Transverse colon (tissue), 4 donors: ENCODE measurements at regions not wholly inside any gene's neighbourhood (a gene's known extent, or its start where the extent isn't known, plus 50 kb on each side); places are given as distances from the start of the nearest gene placed in this dataset.

ENCODE experiments used
- EP300 ChIP-seq: sonication (generic); formaldehyde crosslinking; IDR thresholded peaks from one replicate; pipeline ENCODE4 v1.6.1; 2017; ENCODE audit warnings: antibody characterized with exemption, low read depth
- POLR2A ChIP-seq: fragments of 450-650 bp; IDR thresholded peaks from one replicate; pipeline ENCODE4 v1.6.1; 2016; ENCODE audit warnings: antibody characterized with exemption, mild to moderate bottlenecking, moderate library complexity
- POLR2AphosphoS5 ChIP-seq, 3 donors: sonication (generic); formaldehyde crosslinking; IDR thresholded peaks; one replicate each; pipeline ENCODE4 v1.6.1; 2016; ENCODE audit warnings: antibody characterized with exemption in 3 of 3
- TF ChIP-seq, protein P1 (sequence below), 5 experiments: fragments of 200-600 bp in 3 of 5; fragments of 450-650 bp in 2 of 5; sonication (generic) in 3 of 5; IDR thresholded peaks; 1 replicate in 2 of 5; 2 replicates in 3 of 5; pipeline ENCODE4 v1.5.1; 2016 to 2017; ENCODE audit warnings: antibody characterized with exemption in 5 of 5, inconsistent platforms in 3 of 5, mild to moderate bottlenecking in 2 of 5, moderate library complexity in 1 of 5

DNA sequence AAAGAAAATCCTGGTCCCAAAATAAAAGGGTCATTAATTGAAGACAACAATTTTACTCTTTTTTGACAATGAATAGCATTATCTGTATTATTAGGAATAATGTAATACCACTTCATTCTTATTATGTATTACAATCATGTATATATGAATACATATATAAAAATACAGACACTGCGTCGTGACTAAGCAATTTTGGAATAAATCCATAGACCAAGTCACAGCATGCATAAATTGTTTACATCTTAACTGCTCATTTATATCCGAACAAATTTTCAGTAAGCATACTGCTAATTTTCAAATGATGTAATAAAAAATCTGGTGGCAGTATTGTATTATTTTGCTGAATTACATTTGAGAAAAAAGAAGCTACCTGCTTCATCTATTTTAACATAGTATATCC lies 321.6 kb upstream of the PITX2 start:
- TF ChIP-seq POLR2A: no peak
- TF ChIP-seq, protein P1, sequence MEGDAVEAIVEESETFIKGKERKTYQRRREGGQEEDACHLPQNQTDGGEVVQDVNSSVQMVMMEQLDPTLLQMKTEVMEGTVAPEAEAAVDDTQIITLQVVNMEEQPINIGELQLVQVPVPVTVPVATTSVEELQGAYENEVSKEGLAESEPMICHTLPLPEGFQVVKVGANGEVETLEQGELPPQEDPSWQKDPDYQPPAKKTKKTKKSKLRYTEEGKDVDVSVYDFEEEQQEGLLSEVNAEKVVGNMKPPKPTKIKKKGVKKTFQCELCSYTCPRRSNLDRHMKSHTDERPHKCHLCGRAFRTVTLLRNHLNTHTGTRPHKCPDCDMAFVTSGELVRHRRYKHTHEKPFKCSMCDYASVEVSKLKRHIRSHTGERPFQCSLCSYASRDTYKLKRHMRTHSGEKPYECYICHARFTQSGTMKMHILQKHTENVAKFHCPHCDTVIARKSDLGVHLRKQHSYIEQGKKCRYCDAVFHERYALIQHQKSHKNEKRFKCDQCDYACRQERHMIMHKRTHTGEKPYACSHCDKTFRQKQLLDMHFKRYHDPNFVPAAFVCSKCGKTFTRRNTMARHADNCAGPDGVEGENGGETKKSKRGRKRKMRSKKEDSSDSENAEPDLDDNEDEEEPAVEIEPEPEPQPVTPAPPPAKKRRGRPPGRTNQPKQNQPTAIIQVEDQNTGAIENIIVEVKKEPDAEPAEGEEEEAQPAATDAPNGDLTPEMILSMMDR (IDR thresholded peaks at IDR 0.05): no peak
- no peak for TF ChIP-seq POLR2AphosphoS5 (IDR thresholded peaks at IDR 0.05)
- TF ChIP-seq EP300: no peak
